CD4-positive, alpha-beta T cell treated with Interleukin-15 for 4 hours (primary cell): ENCODE measurements at regions not wholly inside any gene's neighbourhood (a gene's known extent, or its start where the extent isn't known, plus 50 kb on each side); places are given as distances from the start of the nearest gene placed in this dataset.

Source experiments
- DNase-seq: peaks from one replicate; pipeline ENCODE4 v3.0.0-alpha.2; 2020; ENCODE audit warnings: low spot score

- no peak for DNase-seq
Observed at GRCh38 chr9:107720501-107720900, 230.9 kb upstream of the KLF4 start.

GRCh38 chr9:107717529-107718314, 228.2 kb upstream of the KLF4 start:
- no peak for DNase-seq

DNA sequence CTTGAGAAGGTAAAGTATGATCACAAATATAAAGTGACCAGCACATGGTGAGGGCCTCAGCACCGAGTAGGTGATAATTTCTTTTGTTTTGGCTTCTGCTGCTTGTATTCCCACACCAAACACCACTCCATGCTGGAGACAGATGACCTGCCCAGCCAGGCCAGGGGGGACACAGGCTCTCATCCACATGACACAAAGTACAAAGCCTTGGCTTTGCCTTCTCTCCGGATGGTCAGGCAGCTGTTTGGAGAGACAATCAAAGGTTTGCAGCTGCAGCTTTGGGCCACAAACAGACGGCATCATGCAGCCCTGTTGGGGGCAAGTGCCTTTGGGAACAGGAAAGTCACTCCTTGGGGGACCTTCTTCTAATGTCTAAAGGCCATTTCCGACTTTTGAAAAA, 226.2 kb upstream of the KLF4 start:
- DNase-seq, result no peak

- DNase-seq, result no peak
Observed at GRCh38 chr9:107713470-107713869, 223.9 kb upstream of the KLF4 start.

- DNase-seq, result no peak
Observed at GRCh38 chr9:107712390-107712789, 222.8 kb upstream of the KLF4 start.

GRCh38 chr9:107711542-107711941, 222.0 kb upstream of the KLF4 start:
- DNase-seq, result no peak

GRCh38 chr9:107710953-107711352, 221.4 kb upstream of the KLF4 start:
- DNase-seq, result no peak

GRCh38 chr9:107710546-107710945, 221.0 kb upstream of the KLF4 start:
- DNase-seq, result no peak

- no peak for DNase-seq
Observed at GRCh38 chr9:107708791-107709190, 219.2 kb upstream of the KLF4 start.

GRCh38 chr9:107707915-107708441, 218.4 kb upstream of the KLF4 start:
- DNase-seq, result no peak

DNA sequence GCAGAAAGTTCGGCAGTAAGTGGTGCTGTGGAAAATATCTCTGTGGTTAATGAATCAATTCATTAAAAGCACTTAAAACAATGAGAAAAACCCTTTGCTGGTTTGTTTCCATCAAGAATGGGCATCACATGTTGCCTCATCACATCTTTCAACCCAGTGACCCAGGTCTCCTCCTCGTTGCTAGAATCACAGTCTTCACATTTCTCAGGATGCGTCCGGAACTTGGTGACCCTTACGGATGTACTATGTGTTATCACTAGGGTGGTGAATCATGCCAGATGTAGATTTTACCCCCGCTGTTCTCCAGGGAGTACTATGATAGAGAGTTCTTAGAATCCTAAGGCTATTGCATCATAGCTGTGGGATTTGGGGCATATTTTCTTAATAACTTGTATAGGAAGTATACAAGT, 217.9 kb upstream of the KLF4 start:
- DNase-seq, result no peak

- DNase-seq, result no peak
Observed at GRCh38 chr9:107706701-107707427, 217.3 kb upstream of the KLF4 start.

DNA sequence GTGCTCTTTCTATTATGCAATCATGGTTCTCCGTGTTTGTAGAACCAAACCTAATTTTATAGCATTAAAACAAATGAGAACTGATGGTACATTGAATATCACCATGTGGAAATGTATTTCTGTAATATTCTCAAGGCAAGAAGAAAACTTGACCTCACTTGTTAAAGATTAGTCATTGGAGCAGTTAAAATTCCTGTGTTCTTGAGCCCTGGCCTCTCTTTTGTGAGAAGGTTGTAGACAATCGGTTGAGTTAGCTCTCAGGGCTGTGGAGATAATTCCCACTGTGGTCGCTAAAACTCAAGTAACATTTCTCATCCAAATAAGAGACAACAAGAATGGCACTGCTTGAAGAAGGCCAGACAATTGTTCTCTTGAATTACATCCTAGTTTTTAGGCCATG, 216.0 kb upstream of the KLF4 start:
- DNase-seq, result no peak

DNA sequence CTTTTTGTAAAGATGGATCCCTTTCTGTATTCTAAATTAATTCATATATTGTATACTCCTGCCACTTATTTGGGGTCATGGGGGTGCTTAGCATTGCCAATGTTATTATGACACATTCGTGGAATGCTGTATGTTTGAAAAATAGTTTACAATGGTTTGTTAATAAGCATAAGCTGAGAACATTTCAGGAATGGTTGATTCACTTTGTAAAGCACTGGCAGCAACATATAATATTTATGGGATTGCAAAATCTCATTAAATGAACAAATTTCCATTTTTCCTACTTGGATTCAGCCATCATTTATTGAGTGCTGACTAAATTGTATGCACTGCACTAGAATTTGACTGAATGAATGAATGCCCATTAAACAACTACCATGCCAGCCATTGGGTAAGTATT, 215.2 kb upstream of the KLF4 start:
- DNase-seq, result no peak

DNA sequence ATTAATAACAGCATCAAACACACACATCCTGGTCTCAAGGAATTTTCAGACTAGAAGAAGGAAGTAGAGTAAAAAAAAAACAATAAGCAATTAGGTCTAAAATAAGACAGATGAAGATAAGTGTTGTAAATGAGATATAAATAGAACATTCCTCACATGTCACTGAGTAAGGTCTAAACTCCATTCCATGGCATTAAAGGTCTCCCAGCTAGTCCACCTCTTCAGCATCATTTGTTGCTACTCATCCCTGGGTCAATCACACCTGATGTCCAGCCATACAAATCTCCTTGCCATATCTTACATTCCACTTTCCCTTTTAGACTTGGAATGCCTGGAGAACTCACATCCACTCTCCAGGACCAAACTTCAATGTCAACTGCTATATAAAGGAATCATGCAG, 214.1 kb upstream of the KLF4 start:
- no peak for DNase-seq

GRCh38 chr9:107700847-107701246, 211.3 kb upstream of the KLF4 start:
- DNase-seq, result no peak

- no peak for DNase-seq
Observed at GRCh38 chr9:107699231-107699630, 209.7 kb upstream of the KLF4 start.

- DNase-seq, result no peak
Observed at GRCh38 chr9:107698779-107699178, 209.2 kb upstream of the KLF4 start.

DNA sequence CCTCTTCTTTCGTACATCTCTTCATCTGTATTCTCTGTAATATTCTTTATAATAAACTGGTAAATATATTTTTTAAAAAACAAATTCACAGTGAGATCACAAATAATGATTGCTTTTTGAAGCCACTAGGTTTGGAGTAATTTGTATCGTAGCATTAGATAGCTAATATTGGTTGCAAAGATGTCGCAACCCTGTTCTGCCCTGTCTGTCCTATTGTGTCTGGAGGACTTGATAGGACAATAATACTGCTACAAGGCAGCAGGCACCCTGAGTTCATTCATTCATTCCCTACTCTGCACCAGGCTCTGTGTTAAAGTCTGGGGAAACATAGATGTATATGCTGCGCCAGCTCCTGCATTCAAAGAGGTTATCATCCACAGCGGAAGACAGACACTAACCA, 206.7 kb upstream of the KLF4 start:
- no peak for DNase-seq

GRCh38 chr9:107694390-107694789, 204.8 kb upstream of the KLF4 start:
- no peak for DNase-seq

DNA sequence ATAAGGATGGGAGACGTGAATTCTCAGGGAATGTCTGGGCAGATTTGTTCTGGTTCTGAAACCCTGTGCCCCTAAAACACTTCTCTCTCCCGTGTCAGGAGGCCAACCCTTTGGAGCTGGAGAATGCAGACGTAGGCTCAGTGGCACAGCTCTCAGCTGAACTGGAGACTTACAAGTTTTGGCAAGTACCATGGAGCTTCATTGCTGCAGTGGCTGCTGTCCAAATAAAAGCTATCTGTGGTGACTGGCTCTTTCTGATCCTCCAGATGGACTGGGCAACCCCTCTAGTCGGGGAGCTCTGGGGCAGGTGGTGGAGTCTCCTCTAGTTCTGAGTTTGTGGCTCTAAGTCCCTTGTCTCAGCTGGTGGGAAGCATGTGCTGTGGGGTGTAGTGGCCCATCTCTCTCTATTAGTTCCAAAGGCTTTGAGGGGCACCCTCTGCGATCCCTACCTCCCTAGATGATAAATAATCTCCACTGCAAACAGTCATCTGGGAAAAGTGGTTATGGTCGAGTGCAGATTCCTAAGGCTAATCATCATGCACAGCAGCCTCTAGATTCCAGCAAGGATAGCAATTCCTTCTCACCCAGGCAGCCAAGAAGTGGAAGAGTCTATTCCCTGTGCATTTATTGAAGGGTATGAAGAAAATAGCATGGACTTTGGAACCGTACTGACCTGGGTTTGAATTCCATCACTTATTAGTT, 204.2 kb upstream of the KLF4 start:
- no peak for DNase-seq

- no peak for DNase-seq
Observed at GRCh38 chr9:107691664-107692063, 202.1 kb upstream of the KLF4 start.

GRCh38 chr9:107690021-107690420, 200.5 kb upstream of the KLF4 start:
- DNase-seq, result no peak
